ENCODE measurements at regions not wholly inside any gene's neighbourhood (a gene's known extent, or its start where the extent isn't known, plus 50 kb on each side); places are given as distances from the start of the nearest gene placed in this dataset.
"Not testable (repeated sequence)": the region's sequence is repeated elsewhere in the genome, so short reads cannot be mapped to it uniquely, and the experiment has no call there.

DNA sequence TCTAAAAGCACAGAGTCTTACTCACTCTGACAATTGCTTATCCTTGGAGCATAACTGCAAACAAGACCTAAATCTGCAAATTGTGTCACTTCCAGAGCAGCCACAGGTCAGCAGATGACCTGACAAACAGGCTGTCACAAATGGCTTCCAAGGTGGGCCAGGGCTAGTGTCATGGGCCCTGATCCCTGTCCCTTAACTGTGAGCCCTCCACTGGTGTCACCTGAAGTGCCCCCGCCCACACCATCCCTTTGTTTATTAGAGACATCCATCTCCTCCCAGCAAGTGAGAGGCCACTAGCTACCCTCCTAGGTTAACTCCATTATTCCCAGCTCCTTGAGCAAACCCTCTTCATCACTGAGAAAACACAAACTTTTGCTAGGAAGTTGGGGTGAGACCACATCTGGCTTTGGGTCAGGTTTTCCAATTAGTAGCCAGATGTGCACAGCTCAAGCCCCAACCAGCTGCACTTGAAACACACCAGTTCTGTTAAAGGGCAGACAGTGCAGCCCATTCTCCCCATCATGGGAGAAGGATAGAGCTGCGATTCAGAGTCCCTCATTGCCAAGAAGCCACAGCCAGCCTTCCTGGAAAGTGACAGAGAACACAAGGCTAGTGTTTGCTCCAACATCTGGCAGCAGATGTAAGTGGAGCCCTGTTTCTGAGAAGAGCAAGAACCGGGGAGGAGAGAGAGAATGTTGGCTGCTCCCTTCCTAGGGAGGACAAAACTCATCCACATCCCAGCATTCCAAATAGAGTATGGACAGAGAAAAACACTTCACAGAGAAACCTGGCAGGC, 75.7 kb upstream of the NANOS1 start:
- DNase-seq, result no peak

DNA sequence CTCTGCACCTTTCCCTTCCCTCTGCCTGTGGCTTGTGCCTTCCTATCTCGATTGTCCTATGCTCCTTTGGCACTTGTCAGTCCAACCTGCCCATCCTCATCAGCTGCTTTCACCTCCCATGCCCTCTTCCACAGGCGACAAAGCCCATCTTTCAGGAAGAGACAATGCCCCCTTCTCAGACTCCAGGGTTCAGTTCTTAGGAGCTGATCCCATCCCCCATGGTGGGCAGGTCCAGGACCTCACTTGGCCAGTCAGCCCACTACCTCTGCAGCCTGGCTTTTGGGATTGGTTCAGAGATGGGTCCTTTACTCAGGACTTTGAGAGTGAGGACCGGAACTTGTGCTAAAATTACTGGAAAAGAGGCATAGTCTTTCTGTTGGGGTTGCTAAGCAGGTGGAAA, 74.0 kb upstream of the NANOS1 start:
- no peak for DNase-seq

DNA sequence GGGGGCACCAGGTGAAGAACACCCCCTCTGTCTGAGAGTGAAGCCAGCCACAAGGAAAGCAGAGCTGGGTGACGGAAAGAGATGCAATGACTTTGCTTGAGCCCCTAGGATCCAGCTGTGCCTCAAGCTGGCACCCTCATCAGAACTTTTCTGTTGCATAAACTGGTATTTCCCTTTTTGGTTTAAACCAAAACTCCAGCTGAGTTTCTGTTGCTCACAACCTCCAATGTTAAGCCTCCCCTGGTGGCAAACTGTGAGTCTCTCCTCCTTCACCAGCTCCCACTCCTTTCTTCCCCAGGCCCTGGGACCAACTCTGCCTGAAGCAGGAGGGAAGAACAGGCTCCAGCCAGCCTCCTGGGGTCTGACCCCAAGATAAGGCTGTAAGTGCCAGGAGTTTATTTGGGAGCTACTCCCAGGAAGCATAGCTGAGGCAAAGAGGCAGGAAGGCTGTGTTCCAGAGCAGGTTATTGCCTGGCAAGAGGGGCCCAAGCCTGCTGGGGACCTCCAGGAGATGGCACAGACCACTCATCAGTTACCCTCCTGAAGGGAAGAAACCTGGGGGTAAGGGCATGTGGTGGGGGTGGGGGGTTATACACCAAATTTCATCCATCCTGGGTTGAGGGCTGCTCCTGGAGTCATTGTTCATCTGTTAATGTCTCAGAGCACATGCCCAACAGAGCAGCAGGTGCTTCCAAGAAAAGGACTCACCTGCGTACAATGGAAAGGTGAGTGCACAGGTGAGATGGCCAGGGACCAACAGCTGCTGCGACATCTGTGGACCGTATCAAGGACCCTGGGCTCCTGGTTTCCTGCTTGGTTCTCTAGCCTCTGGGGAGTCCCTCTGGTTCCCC, 73.3 kb upstream of the NANOS1 start:
- DNase-seq, result no peak

DNA sequence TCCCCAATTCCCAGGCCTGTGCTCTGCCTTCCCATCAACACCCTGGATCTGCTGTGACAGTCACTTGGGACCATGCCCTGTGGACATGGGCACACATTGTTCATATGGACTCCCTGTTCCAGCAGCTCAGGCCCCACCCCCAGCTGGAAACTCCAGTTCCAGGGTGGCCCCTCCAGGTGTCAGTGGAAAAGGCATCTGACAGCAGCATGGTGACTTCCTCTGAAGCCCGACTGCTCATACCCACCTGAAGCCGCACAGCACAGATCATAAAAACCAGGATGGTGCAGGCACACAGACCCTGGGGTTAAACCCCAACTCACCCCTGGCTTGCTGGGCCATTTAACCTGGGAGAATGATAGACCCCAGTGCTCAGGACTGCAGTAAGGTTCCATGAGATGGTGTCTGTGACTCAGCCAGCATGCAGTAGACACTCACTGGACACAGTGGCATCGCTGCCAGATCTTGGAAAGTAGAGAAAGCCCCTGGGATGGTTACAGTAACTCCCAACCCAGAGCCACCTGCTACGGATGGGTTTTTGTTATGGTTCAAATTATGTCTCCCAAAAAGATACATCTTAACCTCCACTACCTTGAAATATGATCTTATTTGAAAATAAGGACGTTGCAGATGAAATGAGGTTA, 72.6 kb upstream of the NANOS1 start:
- DNase-seq, result no peak

DNA sequence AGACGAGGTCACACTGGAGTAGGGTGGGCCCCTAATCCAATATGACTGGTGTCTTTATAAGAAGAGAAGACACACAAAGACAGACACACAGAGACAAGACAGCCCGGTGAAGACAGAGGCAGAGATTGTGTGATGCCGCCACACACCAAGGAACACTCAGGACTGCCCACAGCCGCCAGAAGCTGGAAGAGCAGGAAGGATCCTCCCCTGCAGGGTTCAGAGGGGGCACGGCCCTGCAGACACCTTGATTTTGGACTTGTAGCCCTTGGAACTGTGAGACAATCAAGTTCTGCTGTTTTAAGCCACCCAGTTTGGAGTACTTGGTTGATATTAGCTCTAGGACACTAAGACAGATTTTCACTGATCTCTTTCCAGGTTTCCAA, 72.1 kb upstream of the NANOS1 start:
- DNase-seq, result no peak

DNA sequence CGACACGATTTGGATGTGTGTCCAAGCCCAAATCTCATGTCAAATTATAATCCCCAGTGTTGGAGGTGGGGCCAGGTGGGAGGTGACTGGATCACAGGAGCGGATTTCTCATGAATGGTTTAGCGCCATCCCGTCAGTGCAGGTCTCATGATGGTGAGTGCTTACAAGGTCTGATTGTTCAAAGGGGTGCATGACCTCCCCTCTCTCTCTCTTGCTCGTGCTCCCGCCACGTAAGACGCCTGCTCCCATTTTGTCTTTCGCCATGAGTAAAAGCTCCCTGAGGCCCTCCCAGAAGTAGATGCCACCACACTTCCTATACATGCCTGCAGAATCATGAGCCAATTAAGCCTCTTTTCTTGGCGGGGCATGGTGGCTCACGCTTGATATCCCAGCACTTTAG, 71.5 kb upstream of the NANOS1 start:
- no peak for DNase-seq

DNA sequence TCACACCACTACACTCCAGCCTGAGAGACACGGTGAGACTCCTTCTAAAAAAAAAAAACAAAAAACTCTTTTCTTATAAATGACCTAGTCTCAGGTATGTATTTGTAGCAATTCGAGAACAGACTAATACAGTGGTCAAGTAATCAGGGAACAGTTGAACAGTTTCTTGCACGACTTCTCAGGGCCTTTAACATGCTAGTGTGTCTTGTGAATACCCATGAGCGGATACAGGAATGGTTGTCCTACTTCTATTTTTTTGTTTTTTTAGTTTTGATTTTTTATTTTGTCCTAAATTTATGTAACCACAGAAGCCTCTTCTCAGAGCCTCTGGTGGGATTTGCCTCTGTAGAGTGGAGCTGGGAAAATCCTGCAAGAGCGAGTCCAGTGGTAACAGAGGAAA, 71.0 kb upstream of the NANOS1 start:
- DNase-seq, result no peak

DNA sequence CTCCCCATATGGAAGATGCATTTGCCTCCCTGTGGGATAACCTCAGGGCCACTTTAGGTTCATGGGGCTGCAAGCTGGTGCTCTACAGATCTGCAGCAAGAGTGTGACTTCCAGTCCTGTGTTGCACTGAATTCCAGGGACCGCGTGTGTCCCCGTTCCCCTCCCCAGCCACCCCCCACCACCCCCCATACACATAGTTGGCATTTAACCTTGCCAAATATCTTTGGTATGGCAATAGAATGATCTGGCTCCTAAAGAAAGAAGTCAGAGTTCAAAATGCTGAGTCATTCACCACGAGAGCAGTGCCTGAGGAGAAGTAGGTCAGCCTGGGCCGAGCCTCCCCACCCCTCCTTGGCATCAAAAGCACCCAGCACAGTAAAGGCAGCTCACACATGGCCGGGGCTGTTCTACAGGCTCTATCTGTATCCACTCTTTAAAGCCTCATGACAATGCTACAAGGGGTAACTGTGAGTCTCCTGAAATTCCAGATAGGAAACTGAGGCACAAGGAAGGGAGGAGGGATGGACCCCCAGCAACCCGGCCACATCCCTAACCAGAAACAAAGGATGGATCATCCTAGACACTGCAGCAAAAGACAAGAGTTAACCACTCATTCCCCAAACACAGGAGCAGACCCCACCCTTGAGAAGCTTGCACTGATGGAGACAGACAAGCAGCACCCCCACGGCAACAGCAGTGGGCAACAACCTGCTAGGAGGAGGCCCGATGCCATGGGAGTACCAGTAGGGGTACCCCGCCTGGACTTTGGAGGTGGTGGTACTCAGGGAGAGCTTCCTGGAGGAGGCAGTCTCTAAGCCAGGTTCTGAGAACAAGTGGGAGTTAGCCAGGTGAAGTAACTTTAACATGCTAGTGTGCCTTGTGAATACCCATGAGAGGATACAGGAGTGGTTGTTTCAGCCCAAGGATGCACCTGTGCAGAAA, 70.3 kb upstream of the NANOS1 start:
- DNase-seq, result no peak

DNA sequence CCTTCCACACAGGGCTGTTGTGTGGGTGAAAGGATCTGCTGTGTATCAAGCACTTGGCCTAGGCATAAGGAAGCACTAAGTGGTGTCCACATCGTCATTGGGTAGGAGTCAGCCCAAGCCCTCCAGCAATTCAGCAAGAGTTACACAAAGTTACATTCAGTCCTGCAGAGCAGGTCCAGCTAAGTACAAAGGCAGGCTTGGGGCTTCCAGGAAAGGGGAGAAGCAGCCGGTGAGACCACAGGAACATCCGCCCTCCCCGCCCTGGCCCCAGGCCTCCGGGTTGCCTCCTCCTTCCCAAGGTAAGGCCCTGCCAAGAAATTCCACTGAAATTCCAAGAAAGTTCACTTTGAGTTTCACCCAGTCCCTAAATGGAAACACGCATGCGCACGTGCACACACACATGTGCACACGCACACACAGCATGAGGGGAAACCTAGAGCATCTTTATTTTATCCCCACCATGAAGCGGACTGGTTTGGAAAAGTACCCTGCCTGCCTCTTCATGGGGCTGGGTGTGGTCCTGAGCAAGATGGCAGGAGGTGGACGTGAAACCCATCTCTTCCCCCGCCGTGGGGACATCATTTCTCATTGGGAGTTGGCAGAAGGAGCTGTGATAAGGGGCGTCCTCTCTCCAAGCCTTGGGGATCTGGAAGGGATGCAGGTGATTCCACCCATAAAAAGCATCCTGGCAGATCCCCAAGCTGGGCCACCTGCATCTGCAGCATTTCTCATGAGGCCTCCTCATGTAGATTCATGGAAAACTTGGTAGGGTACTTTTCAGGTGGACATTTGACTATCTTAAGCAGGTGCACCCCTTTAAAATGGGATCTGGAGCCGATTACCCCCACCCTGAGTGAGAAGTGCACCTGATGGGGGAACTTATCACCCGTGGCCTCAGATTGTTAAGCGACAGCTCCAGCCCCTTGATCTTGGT, 69.1 kb upstream of the NANOS1 start:
- no peak for DNase-seq

DNA sequence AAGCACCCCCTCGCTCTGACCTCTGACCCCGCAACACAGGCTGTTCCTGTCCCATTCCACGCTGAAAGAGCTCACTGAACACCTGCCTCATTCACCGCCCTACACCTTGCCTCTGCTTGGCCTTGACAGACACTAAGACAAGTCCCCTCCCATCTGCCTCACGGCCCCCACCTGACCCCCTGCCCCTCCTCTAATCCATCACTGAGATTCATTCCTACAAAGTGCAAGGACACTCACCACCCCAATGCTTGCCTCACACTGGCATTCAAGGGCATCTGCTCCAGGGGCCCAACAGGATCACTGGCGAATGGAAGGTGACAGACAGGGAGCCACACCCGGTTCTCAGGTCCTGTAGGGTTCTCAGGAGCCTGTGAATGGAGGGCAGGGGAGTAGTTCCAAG, 68.1 kb upstream of the NANOS1 start:
- no peak for DNase-seq

DNA sequence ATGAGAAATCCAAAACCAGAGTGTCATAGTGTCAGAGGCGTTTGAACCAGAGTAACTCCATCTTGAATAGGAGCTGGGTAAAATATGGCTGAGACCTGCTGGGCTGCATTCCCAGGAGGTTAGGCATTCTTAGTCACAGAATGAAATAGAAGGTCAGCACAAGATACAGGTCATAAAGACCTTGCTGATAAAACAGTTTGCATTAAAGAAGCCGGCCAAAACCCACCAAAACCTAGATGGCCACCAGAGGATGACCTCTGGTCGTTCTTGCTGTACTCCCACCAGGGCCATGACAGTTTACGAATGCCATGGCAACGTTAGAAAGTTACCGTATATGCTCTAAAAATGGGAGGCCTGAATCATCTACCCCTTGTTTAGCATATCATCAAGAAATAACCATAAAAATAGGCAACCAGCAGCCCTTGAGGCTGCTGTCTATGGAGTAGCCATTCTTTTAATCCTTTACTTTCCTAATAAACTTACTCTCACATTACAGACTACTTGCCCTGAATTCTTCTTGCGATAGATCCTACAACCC, 67.1 kb upstream of the NANOS1 start:
- not testable (repeated sequence) for DNase-seq

DNA sequence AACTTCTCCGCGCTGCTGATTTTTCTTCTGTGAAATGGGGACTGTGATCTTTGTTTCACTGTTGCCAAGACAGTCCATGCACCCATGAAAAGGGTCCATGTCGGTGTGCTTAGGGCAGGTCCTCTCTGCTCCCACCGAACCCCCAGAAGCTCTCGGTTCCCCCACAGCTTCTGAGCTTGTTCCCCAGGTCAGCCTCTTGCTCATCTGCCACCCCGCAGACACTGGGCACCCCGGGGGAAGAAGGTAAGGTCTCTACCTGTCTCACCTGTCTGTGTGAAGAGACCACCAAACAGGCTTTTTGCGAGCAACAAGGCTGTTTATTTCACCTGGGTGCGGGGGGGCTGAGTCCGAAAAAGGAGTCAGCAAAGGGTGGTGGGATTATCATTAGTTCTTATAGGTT, 66.2 kb upstream of the NANOS1 start:
- DNase-seq, result no peak

DNA sequence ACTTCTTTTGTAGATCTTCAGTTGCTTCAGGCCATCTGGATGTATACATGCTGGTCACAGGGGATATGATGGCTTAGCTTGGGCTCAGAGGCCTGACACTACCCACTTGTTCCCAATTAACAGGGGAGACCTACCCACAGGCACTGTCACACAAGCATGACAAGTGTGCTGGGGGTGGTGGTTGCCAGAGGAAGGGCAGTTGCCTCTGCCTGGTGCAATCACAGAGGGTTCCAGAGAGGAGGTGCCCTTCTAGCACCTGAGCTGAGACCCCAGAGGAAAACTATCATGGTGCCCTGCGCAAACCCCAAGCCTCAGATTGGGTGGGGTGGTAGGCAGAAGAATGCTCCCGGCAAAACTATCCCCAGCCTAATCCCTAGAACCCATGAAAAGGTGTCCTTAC, 65.6 kb upstream of the NANOS1 start:
- DNase-seq, result no peak

DNA sequence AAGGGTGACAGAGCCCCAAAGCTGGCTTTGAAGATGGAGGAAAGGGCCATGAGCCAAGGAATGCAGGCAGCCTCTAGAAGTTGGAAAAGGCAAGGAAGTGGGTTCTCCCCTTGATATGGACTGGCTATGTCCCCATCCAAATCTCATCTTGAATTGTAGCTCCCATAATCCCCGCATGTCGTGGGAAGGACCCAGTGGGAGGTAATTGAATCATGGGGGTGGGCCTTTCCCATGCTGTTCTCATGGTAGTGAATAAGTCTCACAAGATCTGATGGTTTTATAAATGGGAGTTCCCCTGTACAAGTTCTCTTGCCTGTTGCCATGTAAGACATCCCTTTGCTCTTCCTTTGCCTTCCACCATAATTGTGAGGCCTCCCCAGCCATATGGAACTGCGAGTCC, 65.0 kb upstream of the NANOS1 start:
- not testable (repeated sequence) for DNase-seq

DNA sequence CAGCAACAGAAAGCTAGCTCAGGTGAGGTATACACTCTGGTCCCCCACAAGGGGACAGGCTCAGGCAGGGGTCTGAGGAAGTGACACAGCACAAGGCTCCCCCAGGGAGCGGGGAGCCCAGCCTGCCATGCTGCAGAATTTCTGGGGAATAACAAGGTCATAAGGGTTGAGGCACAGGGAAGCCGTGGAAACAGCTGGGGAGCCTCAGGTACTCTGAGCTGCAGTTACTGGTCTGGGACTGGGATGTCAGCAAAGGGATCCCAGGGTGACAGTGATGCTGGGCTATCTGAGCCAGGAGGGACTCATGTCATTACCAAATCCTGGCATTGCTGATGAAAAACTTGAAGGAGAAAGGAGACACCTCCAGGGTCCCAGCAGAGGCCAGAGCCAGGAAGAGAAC, 64.4 kb upstream of the NANOS1 start:
- DNase-seq, result no peak

DNA sequence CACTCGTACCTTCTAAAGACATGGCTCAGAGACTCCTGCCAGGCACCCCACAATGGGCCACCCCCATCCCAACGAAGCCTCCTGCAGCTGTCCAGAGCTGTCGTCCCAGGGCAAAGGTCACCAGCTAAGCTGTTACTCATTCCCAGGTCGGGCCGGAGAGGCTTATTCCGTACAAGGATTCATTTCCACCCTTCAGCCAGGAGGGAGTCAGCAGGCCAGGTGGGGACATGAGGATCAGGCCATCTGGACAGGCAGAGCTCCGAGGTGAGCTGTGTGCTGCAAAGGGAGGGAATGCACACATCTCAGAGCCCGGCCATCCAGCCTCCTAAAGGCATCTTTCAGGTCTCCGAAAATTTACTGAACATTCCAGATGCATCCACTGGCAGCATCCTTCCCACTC, 63.9 kb upstream of the NANOS1 start:
- DNase-seq, result no peak

DNA sequence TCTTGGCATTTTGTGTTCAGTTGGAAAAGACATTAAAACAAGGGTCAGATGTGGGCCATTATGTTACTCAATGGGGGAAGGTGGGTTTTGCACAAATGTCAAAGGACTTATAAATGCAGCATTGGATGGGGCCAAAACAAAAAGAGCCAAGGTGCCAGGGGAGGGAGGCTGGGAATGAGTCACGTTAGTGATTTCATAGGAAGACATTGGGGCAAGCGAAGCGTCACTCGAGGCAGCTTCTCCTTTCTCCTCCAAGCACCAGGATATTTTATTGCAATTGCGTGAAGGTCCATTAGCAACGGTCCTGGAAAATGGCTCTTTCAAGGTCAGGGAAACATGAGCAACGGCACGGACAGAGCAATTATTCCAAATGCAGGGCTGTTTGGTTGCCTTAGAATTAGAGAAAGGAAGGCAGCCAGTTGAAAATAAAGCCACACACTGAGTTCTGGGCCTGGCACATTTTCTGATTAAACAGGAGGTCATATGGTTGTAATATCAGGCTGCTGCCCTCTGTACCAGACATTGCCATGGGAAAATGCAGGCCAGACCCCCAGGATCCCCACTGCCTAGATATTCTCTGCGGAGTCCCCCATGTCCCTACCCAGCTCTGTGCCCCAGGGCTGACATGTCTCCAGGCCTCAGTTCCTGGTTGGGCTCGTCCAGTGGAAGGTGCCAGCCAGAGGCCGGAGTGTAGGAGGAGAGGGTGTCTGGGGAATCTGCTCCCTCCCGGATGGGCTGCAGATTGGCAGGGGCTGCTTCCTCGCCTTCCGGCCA, 63.3 kb upstream of the NANOS1 start:
- DNase-seq, result no peak

DNA sequence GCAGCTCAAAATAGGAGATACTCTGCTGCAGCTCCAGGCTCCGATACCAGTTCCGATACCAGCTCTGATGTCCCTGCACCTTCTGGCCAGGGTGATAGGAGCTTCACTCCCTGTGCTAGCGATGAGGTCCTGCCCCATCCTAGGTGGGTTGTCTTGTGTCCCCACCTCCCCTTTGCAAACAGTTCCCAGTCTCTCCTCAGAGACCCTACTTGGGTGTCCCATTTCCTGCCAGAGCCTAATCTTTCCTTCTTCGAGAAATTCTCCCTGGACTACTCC, 62.7 kb upstream of the NANOS1 start:
- no peak for DNase-seq

DNA sequence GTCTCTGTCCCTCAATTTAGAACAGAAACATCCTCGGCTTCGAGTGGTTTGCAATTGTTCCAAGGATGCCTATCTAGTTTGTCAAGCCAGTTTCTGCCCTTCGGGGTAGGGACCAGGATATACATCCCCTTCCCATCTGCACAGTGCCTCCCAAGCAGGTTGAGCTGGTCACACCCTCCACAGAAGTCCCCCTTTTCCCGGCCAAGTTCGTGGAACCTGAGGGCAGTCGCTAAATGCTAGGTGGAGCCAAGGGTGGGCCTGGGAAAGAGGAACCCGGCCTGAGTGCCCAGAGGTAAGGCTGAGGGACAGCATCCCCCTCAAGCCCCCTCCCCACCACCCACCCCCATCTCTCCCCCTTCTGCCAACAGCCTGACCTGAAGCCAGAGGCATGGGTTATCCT, 62.4 kb upstream of the NANOS1 start:
- DNase-seq, result no peak

DNA sequence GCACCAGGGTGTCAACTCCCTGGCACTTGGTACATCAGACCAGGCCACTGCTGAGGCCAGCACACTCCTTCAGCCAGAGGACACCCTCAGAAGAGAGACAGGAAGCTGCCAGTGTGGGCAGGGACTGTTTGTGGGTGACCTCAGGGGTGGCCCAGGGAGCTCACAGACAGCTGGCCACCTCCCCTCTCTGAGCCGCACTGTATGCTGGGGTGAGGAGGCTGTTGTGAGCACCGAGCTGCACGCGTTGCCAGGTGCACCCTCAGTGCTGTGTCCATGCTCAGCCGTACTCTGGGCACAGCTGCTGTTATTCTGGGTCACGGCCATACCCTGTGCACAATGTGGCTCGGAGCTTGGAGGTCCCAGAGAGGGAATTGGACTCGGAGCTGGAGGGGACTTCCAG, 61.5 kb upstream of the NANOS1 start:
- DNase-seq, result no peak

DNA sequence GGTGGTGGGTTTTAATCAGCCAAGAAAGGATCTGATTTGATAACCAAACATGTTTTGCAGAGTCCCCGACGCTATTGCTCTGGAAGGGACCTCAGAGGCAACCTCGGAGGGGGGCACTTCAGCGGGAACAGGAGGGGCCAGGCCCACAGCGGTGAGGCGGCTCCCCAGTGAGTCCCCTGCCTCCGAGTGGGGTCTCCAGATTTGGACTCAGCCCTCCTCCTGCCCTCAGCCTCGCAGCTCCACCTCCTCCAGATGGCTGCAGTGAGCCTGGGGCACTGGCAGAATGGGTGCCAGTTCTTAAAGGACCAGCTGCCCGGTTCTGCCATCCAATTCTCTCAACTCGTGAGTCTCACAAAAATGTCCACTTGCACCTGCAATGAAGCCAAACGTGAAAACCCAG, 61.0 kb upstream of the NANOS1 start:
- no peak for DNase-seq

Measured in NCI-H345 (cell line).